ENCODE measurements at regions not wholly inside any gene's neighbourhood (a gene's known extent, or its start where the extent isn't known, plus 50 kb on each side); places are given as distances from the start of the nearest gene placed in this dataset.

GRCh38 chr2:125554956-125555355, 1101.0 kb upstream of the GYPC start:
- no peaks in the 10 kb centered on the region for H3K36me3 ChIP-seq
- TF ChIP-seq CTCF (IDR thresholded peaks at IDR 0.05; ENCODE audit: low read depth, low read length): no peak
- no peaks in the 10 kb centered on the region for H3K27me3 ChIP-seq
- no peaks in the 10 kb centered on the region for H3K4me1 ChIP-seq (ENCODE audit: low read depth)
- H3K4me3 ChIP-seq: no peak overlapping the region
- H3K9me3 ChIP-seq (ENCODE audit: low read depth): no peaks in the 10 kb centered on the region
- no peak for DNase-seq (ENCODE audit: low read depth in 1 of 2, low spot score in 1 of 2)
- no peak overlapping the region for H3K27ac ChIP-seq

GRCh38 chr2:125559186-125559585, 1096.8 kb upstream of the GYPC start:
- no peak overlapping the region for H3K4me3 ChIP-seq
- no peak for TF ChIP-seq CTCF (IDR thresholded peaks at IDR 0.05; ENCODE audit: low read depth, low read length)
- no peaks in the 10 kb centered on the region for H3K9me3 ChIP-seq (ENCODE audit: low read depth)
- no peaks in the 10 kb centered on the region for H3K4me1 ChIP-seq (ENCODE audit: low read depth)
- H3K27ac ChIP-seq: no peak overlapping the region
- DNase-seq (ENCODE audit: low read depth in 1 of 2, low spot score in 1 of 2): no peak
- no peaks in the 10 kb centered on the region for H3K27me3 ChIP-seq
- H3K36me3 ChIP-seq: no peaks in the 10 kb centered on the region

DNA sequence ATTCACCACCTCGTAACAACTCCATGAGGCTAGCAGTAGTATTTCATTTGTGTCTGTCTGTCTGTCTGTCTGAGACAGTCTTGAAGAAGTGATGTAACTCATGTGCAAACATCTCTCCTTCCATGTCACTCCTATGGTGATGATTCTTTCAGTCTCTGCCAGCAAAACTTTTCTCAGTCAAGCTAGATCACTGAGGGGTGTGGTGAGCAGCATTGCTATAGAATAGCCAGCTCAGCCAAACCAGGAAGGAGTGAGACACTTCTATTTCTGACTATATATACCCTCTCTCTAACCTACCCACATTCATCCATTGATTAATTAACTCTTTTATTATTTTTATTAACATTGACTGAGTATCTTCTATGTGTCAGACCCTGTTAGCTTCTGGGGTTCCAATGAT, 1095.1 kb upstream of the GYPC start:
- Histone ChIP-seq H3K9me3 (ENCODE audit: low read depth) (no peaks in the 10 kb centered on the region), H3K27me3 (no peaks in the 10 kb centered on the region), H3K4me1 (ENCODE audit: low read depth) (no peaks in the 10 kb centered on the region), H3K4me3 (no peak overlapping the region), H3K36me3 (no peaks in the 10 kb centered on the region), H3K27ac (no peak overlapping the region)
- no peak for TF ChIP-seq CTCF (IDR thresholded peaks at IDR 0.05; ENCODE audit: low read depth, low read length)
- DNase-seq (ENCODE audit: low read depth in 1 of 2, low spot score in 1 of 2): no peak

- no peak overlapping the region for H3K27ac ChIP-seq
- no peaks in the 10 kb centered on the region for H3K27me3 ChIP-seq
- no peaks in the 10 kb centered on the region for H3K9me3 ChIP-seq (ENCODE audit: low read depth)
- no peak for DNase-seq (ENCODE audit: low read depth in 1 of 2, low spot score in 1 of 2)
- H3K4me3 ChIP-seq: no peak overlapping the region
- no peaks in the 10 kb centered on the region for H3K36me3 ChIP-seq
- H3K4me1 ChIP-seq (ENCODE audit: low read depth): no peaks in the 10 kb centered on the region
- no peak for TF ChIP-seq CTCF (IDR thresholded peaks at IDR 0.05; ENCODE audit: low read depth, low read length)
Measured at GRCh38 chr2:125561302-125561701, 1094.7 kb upstream of the GYPC start.

DNA sequence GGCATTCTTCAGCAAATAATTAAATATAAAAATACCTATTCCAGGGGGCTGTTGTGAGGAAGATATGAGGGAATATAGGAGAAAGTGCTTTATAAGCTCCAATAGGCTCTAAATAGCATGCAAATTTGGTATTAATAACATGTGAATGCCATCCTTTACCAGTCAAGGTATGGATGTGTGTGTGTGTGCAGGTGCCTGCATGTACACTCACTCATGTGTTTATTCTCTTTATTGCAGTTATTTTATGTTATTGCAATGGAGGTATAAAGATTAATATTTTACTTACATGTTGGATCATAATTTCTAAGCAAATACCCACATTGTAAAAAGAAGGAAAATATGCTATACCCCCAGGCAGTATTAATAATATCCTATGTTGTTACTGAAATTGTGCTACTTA, 1093.0 kb upstream of the GYPC start:
- no peak overlapping the region for H3K4me3 ChIP-seq

More for the DNA sequence above, 1093.0 kb upstream of the GYPC start:
- no peak for TF ChIP-seq CTCF (IDR thresholded peaks at IDR 0.05; ENCODE audit: low read depth, low read length)
- Histone ChIP-seq H3K27ac (no peak overlapping the region), H3K27me3 (no peaks in the 10 kb centered on the region), H3K36me3 (no peaks in the 10 kb centered on the region), H3K9me3 (ENCODE audit: low read depth) (no peaks in the 10 kb centered on the region), H3K4me1 (ENCODE audit: low read depth) (no peaks in the 10 kb centered on the region)
- DNase-seq (ENCODE audit: low read depth in 1 of 2, low spot score in 1 of 2): no peak

Data from cardiac muscle cell (in vitro differentiated cells and primary cell).